ENCODE measurements at regions not wholly inside any gene's neighbourhood (a gene's known extent, or its start where the extent isn't known, plus 50 kb on each side); places are given as distances from the start of the nearest gene placed in this dataset.

GRCh38 chr4:125781651-125782050 lies 466.9 kb downstream of the FAT4 start:
- H3K4me3 Mint-ChIP-seq (ENCODE audit: unreplicated experiment): no peak overlapping the region
- DNase-seq (ENCODE audit: low spot score): no peak
- H3K27me3 Mint-ChIP-seq (ENCODE audit: unreplicated experiment): no peaks in the 10 kb centered on the region
- peaks cover 9% of the 10 kb centered on the region for H3K36me3 Mint-ChIP-seq (ENCODE audit: low read depth, unreplicated experiment)
- no peak for TF ChIP-seq CTCF (IDR thresholded peaks at IDR 0.05; ENCODE audit: unreplicated experiment)
- H3K27ac Mint-ChIP-seq (ENCODE audit: unreplicated experiment): no peak overlapping the region
- H3K4me1 Mint-ChIP-seq (ENCODE audit: unreplicated experiment): no peaks in the 10 kb centered on the region
- peaks cover 9% of the 10 kb centered on the region for H3K9me3 Mint-ChIP-seq (ENCODE audit: unreplicated experiment)

GRCh38 chr4:125784741-125785140 lies 470.0 kb downstream of the FAT4 start:
- no peaks in the 10 kb centered on the region for H3K4me1 Mint-ChIP-seq (ENCODE audit: unreplicated experiment)
- TF ChIP-seq CTCF (IDR thresholded peaks at IDR 0.05; ENCODE audit: unreplicated experiment): no peak
- H3K4me3 Mint-ChIP-seq (ENCODE audit: unreplicated experiment): no peak overlapping the region
- H3K27me3 Mint-ChIP-seq (ENCODE audit: unreplicated experiment): no peaks in the 10 kb centered on the region
- no peak for DNase-seq (ENCODE audit: low spot score)
- H3K36me3 Mint-ChIP-seq (ENCODE audit: low read depth, unreplicated experiment): no peaks in the 10 kb centered on the region
- H3K27ac Mint-ChIP-seq (ENCODE audit: unreplicated experiment): no peak overlapping the region
- no peaks in the 10 kb centered on the region for H3K9me3 Mint-ChIP-seq (ENCODE audit: unreplicated experiment)

DNA sequence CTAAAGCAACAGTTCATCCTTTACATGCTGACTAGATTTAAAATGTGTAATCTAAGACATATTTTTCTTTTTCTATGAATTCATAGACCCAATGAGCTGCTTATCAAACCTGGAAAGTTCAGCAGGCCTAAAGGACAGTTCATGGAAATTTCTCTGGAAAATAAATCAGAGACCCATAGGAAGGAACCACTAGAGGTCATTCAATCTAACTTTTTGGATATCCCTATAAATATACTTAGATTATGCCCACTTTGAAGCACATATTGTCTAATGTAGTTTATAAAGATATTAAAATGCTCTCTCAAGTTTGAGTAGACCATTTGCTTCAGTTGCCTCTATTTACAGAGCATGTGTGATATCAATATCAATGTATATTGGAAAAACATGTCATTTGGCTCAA lies 473.0 kb downstream of the FAT4 start:
- Mint-ChIP-seq H3K9me3 (ENCODE audit: unreplicated experiment) (no peaks in the 10 kb centered on the region), H3K36me3 (ENCODE audit: low read depth, unreplicated experiment) (no peaks in the 10 kb centered on the region), H3K4me3 (ENCODE audit: unreplicated experiment) (no peak overlapping the region), H3K4me1 (ENCODE audit: unreplicated experiment) (no peaks in the 10 kb centered on the region), H3K27ac (ENCODE audit: unreplicated experiment) (no peak overlapping the region), H3K27me3 (ENCODE audit: unreplicated experiment) (no peaks in the 10 kb centered on the region)
- DNase-seq (ENCODE audit: low spot score): no peak
- TF ChIP-seq CTCF (IDR thresholded peaks at IDR 0.05; ENCODE audit: unreplicated experiment): no peak

DNA sequence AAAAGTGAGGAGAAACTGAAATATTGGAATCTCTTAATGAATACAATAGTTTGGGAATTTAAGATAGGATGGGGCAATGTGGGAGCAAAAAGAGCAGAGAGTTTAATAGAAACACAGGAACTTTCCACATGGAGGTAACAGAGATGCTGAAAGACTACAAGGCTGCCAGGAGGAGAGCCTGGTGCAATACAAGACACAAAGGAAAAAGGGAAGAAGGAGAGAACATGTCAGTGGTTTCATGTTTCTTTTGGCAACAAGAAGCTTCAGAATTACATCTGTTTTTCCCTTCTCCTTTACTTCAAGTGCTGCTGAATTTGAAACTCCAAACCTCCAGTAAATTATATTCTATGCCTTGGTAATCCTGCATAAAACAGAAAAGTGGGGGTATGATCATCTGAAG lies 474.3 kb downstream of the FAT4 start:
- H3K9me3 Mint-ChIP-seq (ENCODE audit: unreplicated experiment): no peaks in the 10 kb centered on the region
- H3K4me1 Mint-ChIP-seq (ENCODE audit: unreplicated experiment): no peaks in the 10 kb centered on the region
- no peaks in the 10 kb centered on the region for H3K36me3 Mint-ChIP-seq (ENCODE audit: low read depth, unreplicated experiment)
- DNase-seq (ENCODE audit: low spot score): no peak
- TF ChIP-seq CTCF (IDR thresholded peaks at IDR 0.05; ENCODE audit: unreplicated experiment): no peak
- no peak overlapping the region for H3K4me3 Mint-ChIP-seq (ENCODE audit: unreplicated experiment)
- no peaks in the 10 kb centered on the region for H3K27me3 Mint-ChIP-seq (ENCODE audit: unreplicated experiment)
- no peak overlapping the region for H3K27ac Mint-ChIP-seq (ENCODE audit: unreplicated experiment)

GRCh38 chr4:125791896-125792295 lies 477.1 kb downstream of the FAT4 start:
- no peak for DNase-seq (ENCODE audit: low spot score)
- no peak overlapping the region for H3K4me3 Mint-ChIP-seq (ENCODE audit: unreplicated experiment)
- H3K27ac Mint-ChIP-seq (ENCODE audit: unreplicated experiment): no peak overlapping the region
- H3K4me1 Mint-ChIP-seq (ENCODE audit: unreplicated experiment): no peaks in the 10 kb centered on the region
- TF ChIP-seq CTCF (IDR thresholded peaks at IDR 0.05; ENCODE audit: unreplicated experiment): no peak
- H3K9me3 Mint-ChIP-seq (ENCODE audit: unreplicated experiment): no peaks in the 10 kb centered on the region
- no peaks in the 10 kb centered on the region for H3K27me3 Mint-ChIP-seq (ENCODE audit: unreplicated experiment)
- no peaks in the 10 kb centered on the region for H3K36me3 Mint-ChIP-seq (ENCODE audit: low read depth, unreplicated experiment)
